RWPE2 (cell line): ENCODE measurements at regions not wholly inside any gene's neighbourhood (a gene's known extent, or its start where the extent isn't known, plus 50 kb on each side); places are given as distances from the start of the nearest gene placed in this dataset.

Source experiments
- ATAC-seq: fragments of 200-7000 bp; cut with Tn5 transposase; 3 replicates; pipeline ENCODE4 v1.9.1; 2021; ENCODE audit warnings: low read depth
- DNase-seq: peaks from one replicate; pipeline ENCODE4 v3.0.0-alpha.2; 2020; ENCODE audit warnings: low spot score
- H3K27ac ChIP-seq: fragments of 450-650 bp; 2 replicates; pipeline ENCODE4 v1.5.1; 2017; ENCODE audit warnings: mild to moderate bottlenecking; ENCODE audit not compliant: poor library complexity, severe bottlenecking
- H3K27me3 ChIP-seq: fragments of 250-450 bp; sonication (Bioruptor Pico); 2 replicates; pipeline ENCODE4 v1.5.1; 2021; ENCODE audit warnings: mild to moderate bottlenecking, moderate library complexity; ENCODE audit not compliant: insufficient read depth, poor library complexity, severe bottlenecking
- H3K36me3 ChIP-seq: fragments of 250-450 bp; sonication (Bioruptor Pico); 2 replicates; pipeline ENCODE4 v1.5.1; 2020; ENCODE audit warnings: low read depth, mild to moderate bottlenecking, moderate library complexity
- H3K4me1 ChIP-seq: fragments of 250-450 bp; sonication (Bioruptor Pico); 2 replicates; pipeline ENCODE4 v1.5.1; 2021; ENCODE audit warnings: mild to moderate bottlenecking, moderate library complexity; ENCODE audit not compliant: insufficient read depth, poor library complexity, severe bottlenecking
- H3K4me3 ChIP-seq: fragments of 250-450 bp; sonication (Bioruptor Pico); 2 replicates; pipeline ENCODE4 v1.5.1; 2021; ENCODE audit warnings: mild to moderate bottlenecking, moderate library complexity; ENCODE audit not compliant: severe bottlenecking
- H3K9me3 ChIP-seq: fragments of 250-450 bp; sonication (Bioruptor Pico); 2 replicates; pipeline ENCODE4 v1.5.1; 2021; ENCODE audit warnings: mild to moderate bottlenecking, moderate library complexity; ENCODE audit not compliant: severe bottlenecking
- CTCF ChIP-seq: fragments of 450-650 bp; IDR thresholded peaks from one replicate; pipeline ENCODE4 v1.5.1; 2017; ENCODE audit warnings: mild to moderate bottlenecking, moderate library complexity; ENCODE audit not compliant: poor library complexity, severe bottlenecking

- no peaks in the 10 kb centered on the region for H3K4me1 ChIP-seq
- no peak overlapping the region for H3K27ac ChIP-seq
- no peaks in the 10 kb centered on the region for H3K27me3 ChIP-seq
- H3K36me3 ChIP-seq, result no peaks in the 10 kb centered on the region
- ATAC-seq (no peak), DNase-seq (no peak)
- H3K4me3 ChIP-seq, result no peak overlapping the region
- H3K9me3 ChIP-seq, result no peaks in the 10 kb centered on the region
- no peak for TF ChIP-seq CTCF
These were observed 591.3 kb upstream of the ADGRL2 start for GRCh38 chr1:81209461-81209860.

- DNase-seq, result no peak
- Histone ChIP-seq H3K36me3 (no peaks in the 10 kb centered on the region), H3K4me3 (no peak overlapping the region), H3K4me1 (no peaks in the 10 kb centered on the region), H3K9me3 (no peaks in the 10 kb centered on the region), H3K27ac (no peak overlapping the region), H3K27me3 (no peaks in the 10 kb centered on the region)
- no peak for ATAC-seq
- TF ChIP-seq CTCF, result no peak
These were observed 592.3 kb upstream of the ADGRL2 start for GRCh38 chr1:81208441-81208840.

- no peaks in the 10 kb centered on the region for H3K4me1 ChIP-seq
- no peak overlapping the region for H3K27ac ChIP-seq
- H3K36me3 ChIP-seq, result no peaks in the 10 kb centered on the region
- no peaks in the 10 kb centered on the region for H3K9me3 ChIP-seq
- H3K27me3 ChIP-seq, result no peaks in the 10 kb centered on the region
- ATAC-seq (no peak), DNase-seq (no peak)
- no peak for TF ChIP-seq CTCF
- H3K4me3 ChIP-seq, result no peak overlapping the region
These were observed 594.8 kb upstream of the ADGRL2 start for GRCh38 chr1:81205956-81206355.

- ATAC-seq (no peak), DNase-seq (no peak)
- Histone ChIP-seq H3K4me1 (no peaks in the 10 kb centered on the region), H3K27me3 (no peaks in the 10 kb centered on the region), H3K27ac (no peak overlapping the region), H3K9me3 (no peaks in the 10 kb centered on the region), H3K4me3 (no peak overlapping the region), H3K36me3 (no peaks in the 10 kb centered on the region)
- no peak for TF ChIP-seq CTCF
These were observed 599.0 kb upstream of the ADGRL2 start for GRCh38 chr1:81201779-81202178.

- Histone ChIP-seq H3K4me1 (no peaks in the 10 kb centered on the region), H3K27me3 (no peaks in the 10 kb centered on the region), H3K27ac (no peak overlapping the region), H3K9me3 (no peaks in the 10 kb centered on the region), H3K36me3 (no peaks in the 10 kb centered on the region), H3K4me3 (no peak overlapping the region)
- TF ChIP-seq CTCF, result no peak
- DNase-seq (no peak), ATAC-seq (no peak)
These were observed 603.1 kb upstream of the ADGRL2 start for GRCh38 chr1:81197591-81197990.
